ENCODE measurements at regions not wholly inside any gene's neighbourhood (a gene's known extent, or its start where the extent isn't known, plus 50 kb on each side); places are given as distances from the start of the nearest gene placed in this dataset.

DNA sequence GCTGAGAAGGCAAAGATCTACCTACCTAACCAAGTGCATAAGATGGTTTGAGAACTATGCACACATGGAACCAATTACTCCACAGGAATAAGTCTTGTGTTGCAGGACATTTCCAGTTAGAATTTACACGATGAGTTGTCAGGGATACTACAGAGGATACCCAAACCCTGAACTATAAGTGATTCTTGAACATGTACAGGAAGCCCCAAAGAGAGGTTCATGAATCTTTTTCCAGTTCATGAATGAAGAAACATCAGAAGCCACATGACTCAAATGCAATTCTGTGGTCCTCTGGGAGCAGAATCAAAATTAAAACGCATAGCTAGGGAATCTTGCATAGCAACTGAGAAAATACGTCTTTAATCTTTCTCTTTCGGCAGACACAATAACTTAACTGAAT is 114.1 kb upstream of the LMCD1 start:
- TF ChIP-seq, protein P1, sequence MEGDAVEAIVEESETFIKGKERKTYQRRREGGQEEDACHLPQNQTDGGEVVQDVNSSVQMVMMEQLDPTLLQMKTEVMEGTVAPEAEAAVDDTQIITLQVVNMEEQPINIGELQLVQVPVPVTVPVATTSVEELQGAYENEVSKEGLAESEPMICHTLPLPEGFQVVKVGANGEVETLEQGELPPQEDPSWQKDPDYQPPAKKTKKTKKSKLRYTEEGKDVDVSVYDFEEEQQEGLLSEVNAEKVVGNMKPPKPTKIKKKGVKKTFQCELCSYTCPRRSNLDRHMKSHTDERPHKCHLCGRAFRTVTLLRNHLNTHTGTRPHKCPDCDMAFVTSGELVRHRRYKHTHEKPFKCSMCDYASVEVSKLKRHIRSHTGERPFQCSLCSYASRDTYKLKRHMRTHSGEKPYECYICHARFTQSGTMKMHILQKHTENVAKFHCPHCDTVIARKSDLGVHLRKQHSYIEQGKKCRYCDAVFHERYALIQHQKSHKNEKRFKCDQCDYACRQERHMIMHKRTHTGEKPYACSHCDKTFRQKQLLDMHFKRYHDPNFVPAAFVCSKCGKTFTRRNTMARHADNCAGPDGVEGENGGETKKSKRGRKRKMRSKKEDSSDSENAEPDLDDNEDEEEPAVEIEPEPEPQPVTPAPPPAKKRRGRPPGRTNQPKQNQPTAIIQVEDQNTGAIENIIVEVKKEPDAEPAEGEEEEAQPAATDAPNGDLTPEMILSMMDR (conservative IDR thresholded peaks at IDR 0.05 in 1 of 2, IDR thresholded peaks at IDR 0.05 in 1 of 2; ENCODE audit: low read depth in 1 of 2, low read length in 2 of 2): no peak
- TF ChIP-seq EZH2 (IDR thresholded peaks at IDR 0.05; ENCODE audit: low read length, missing control alignments): no peak
